ENCODE measurements at regions not wholly inside any gene's neighbourhood (a gene's known extent, or its start where the extent isn't known, plus 50 kb on each side); places are given as distances from the start of the nearest gene placed in this dataset.

GRCh38 chr2:106720026-106720425, 165.9 kb downstream of the ST6GAL2 start:
- DNase-seq = no peak

GRCh38 chr2:106724301-106724794, 161.6 kb downstream of the ST6GAL2 start:
- DNase-seq = no peak

GRCh38 chr2:106734165-106734564, 151.8 kb downstream of the ST6GAL2 start:
- DNase-seq = no peak

- no peak for DNase-seq
Measured at GRCh38 chr2:106735807-106736206, 150.2 kb downstream of the ST6GAL2 start.

GRCh38 chr2:106736221-106736620, 149.7 kb downstream of the ST6GAL2 start:
- DNase-seq = no peak

GRCh38 chr2:106745468-106745867, 140.5 kb downstream of the ST6GAL2 start:
- DNase-seq = no peak

- DNase-seq = no peak
Measured at GRCh38 chr2:106749823-106750222, 136.1 kb downstream of the ST6GAL2 start.
